GF-D8 (cell line): ENCODE measurements at regions not wholly inside any gene's neighbourhood (a gene's known extent, or its start where the extent isn't known, plus 50 kb on each side); places are given as distances from the start of the nearest gene placed in this dataset.
"Not testable (repeated sequence)": the region's sequence is repeated elsewhere in the genome, so short reads cannot be mapped to it uniquely, and the experiment has no call there.

Source experiments
- DNase-seq: peaks from one replicate; lab custom pipeline; 2025; lab: John Stamatoyannopoulos, UW

DNA sequence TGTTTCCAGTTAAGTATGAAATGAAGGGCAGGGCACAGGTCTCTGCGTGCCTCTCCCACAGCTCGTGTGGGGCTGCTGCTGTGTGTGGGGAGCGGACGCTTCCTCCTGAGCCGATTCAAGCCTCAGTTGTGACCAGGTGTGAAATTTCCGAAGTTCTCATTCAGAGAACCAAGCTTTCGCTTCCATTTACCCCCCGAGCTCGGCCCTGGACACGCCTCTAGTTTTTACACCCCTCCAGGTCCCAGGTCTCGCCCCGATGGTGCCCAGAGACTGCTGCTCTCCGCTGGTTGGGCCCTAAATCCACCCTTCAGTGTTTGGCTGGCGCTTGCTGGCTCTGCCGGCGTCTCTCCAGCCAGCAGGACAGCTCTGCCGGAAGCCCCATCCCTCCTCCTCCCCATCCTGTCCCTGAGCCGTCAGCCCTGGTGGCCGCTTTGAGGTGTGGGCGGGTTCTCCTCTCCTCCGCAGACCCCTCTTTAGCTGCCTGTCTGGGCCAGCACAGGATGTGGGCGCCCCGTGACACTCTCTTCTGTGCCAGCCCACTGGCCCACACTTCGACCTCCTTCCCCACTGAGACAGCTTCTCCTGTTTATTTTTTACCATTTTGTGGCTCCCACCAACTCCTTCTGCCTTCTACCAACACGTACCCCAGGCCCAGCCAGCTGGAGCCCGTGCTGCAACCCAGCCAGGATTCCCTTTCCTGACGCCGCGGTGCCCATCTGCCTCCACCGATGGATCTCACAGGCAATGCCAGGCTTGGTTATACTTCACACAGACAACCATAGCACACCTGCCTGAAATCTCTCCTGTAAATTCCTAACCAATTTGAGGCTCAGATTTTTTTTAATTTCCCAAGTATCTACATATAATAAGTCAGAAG, 142.8 kb downstream of the DLL1 start:
- DNase-seq, result no peak

DNA sequence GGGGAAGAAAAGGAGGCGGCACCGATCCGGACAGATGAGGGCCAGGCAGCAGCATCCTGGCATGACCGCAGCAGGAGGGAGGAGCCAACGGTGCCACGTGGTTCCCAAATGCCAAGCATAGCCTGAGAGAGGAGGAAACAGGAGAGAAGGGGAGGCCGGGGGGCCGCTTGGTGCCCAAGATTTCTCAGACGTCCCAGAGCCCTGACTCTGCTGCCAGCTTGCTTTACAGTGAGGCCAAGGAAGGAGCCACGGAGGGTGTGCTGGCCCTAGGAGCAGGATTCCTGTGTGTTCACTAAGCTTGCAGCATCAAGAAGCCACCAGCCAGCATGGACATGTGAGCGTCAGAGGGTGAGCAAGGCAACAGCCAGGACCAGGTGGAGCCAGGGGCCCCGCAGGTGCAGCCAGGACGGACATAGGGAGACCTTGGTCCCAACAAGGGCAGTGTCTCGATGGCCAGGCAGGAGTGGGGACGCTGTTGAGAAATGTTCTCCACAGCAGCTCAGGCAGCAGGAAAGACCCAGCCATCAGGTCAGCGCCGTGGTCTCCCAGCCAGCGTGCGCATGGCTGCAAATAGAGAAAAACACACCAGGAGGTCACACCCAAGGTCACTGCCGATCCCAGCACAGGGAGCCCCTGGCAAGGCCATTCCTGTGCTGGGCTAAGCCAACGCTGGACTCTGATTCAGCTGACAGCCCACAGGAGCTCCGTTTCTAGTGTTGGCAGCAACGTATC, 143.7 kb downstream of the DLL1 start:
- no peak for DNase-seq

DNA sequence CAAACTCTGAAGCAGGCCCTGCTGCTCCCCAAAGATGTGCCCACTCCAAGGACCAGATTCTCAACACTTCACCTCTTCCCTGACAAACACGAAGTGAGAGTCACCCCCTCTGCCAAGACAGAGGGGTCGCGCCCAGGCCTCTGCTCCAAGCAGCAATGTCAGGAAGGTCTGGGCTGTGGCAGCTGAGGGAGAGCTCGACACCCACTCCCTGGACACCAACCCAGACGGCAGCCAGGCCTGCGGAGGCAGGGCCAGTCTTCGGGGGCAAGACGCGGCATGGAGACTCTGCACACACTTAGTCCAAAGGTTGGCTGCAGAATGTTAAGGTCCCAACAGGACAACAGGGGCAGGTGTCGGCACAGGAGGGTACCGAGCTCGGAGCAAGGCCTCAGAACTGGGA, 144.2 kb downstream of the DLL1 start:
- DNase-seq, result no peak

DNA sequence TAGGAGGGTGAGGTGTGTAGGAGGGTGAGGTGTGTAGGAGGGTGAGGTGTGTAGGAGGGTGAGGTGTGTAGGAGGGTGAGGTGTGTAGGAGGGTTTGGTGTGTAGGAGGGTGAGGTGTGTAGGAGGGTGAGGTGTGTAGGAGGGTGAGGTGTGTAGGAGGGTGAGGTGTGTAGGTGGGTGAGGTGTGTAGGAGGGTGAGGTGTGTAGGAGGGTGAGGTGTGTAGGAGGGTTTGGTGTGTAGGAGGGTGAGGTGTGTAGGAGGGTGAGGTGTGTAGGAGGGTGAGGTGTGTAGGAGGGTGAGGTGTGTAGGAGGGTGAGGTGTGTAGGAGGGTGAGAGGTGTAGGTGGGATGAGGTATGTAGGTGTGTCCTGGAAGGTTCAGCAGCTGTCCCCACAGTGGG, 144.7 kb downstream of the DLL1 start:
- DNase-seq, result not testable (repeated sequence)

DNA sequence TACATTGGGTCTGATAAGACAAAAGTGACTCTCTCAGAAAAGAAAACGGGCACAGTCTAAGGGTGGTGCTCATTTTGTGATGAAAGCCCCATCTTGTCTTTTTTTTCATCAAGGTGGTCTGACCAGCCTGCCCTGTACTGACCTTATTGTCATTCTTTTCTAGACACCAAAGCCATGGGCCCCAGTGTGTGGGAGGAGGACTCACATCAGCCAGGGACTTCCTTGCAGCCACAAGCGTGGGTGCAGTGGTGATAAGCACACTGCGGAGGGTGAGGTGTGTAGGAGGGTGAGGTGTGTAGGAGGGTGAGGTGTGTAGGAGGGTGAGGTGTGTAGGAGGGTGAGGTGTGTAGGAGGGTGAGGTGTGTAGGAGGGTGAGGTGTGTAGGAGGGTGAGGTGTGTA, 145.2 kb downstream of the DLL1 start:
- DNase-seq, result not testable (repeated sequence)

DNA sequence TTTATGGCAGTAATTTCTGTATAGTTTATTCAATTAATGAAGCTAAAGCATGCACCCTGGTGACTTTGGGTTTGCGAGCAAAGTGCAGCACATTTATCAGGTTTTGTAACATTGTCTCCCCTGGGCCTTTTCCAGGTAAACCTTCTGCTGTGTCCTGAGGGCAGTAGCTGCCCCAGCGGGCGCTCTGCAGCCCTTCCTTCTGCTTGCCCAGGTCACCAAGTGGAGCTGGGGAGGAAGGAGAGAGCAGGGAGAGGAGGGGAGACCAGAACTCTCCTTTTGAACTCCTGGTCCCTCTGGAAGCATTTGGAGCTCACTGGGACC, 145.6 kb downstream of the DLL1 start:
- no peak for DNase-seq

DNA sequence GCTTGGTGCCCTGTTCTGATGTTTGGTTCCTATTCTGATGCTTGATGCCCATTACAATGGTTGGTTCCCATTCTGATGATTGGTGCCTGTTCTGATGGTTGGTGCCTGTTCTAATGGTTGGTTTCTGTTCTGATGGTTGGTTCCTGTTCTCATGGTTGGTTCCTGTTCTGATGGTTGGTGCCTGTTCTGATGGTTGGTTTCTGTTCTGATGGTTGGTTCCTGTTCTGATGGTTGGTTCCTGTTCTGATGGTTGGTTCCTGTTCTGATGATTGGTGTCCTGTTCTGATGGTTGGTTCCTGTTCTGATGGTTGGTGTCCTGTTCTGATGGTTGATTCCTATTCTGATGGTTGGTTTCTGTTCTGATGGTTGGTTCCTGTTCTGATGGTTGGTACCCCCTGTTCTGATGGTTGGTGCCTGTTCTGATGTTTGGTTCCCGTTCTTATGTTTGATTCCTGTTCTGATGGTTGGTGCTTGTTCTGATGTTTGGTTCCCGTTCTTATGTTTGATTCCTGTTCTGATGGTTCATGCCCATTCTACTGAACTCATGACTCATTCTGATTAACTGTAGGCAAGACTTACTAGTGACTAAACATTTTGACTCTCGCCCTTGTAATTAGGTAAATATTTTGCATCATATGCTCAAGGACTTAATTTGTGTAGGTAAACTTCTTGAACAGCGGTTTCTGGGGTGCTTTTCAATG, 146.2 kb downstream of the DLL1 start:
- DNase-seq, result no peak

DNA sequence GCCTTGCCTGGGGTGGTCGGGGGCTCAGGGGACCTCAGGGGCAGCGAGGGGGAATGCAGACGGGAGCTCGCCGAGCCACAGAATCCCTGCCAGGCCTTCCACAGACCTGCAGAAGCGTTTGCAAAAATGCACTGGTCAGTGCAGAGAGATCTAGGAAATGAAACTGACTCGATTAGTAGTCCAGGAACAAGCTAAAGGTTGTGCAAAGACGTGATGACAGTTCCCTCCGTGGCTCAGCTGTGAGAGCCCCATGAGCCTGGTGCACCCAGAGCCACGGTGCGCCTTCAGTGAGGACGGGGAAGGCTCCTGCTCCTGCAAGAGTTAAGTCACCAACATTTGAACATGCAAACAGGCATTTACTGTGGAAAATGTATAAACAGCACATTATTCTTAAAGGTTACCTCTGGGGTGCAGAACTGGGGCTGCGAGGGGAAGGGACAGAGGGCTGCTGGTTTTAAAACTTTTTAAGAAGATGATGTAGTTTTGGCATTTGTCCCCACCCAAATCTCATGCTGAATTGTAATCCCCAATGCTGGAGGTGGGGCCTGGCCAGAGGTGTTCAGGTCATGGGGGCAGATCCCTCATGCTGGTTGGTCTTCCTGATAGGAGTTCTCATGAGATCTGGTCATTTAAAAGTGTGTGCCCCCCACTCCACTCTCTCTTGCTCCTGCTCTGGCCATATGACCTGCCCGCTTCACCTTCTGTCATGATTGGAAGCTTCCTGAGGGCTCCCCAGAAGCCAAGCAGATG, 147.3 kb downstream of the DLL1 start:
- no peak for DNase-seq

DNA sequence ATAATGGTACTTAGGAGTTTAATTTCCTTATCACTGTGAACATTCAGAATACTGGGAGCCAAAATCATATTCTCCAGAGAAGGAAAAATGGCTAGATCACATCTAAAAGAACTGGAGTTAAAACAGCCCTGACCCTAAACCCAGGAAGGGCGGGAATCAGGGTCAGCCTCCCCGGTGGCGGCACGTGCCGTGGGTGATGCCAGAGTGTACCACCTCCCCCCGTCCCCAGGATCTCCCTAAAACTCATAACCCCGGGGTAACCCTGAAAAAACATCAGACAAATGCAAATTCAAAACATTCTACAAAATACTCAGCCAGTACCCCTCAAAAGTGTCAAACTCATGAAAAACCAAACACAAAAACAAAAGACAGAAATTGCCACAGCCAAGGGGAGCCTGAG, 148.3 kb downstream of the DLL1 start:
- DNase-seq, result no peak

DNA sequence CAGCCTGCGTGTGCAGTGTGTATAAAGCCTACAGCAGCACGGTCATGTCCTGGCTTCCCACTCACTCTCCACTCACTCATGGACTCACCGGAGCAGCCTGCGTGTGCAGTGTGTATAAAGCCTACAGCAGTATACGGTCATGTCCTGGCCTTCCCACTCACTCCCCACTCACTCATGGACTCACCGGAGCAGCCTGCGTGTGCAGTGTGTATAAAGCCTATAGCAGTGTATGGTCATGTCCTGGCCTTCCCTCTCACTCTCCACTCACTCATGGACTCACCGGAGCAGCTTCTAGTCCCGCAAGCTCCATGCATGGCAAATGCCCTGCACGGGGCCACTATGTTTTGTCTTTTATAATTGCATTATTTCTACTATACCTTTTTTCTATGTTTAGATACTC, 149.8 kb downstream of the DLL1 start:
- not testable (repeated sequence) for DNase-seq

DNA sequence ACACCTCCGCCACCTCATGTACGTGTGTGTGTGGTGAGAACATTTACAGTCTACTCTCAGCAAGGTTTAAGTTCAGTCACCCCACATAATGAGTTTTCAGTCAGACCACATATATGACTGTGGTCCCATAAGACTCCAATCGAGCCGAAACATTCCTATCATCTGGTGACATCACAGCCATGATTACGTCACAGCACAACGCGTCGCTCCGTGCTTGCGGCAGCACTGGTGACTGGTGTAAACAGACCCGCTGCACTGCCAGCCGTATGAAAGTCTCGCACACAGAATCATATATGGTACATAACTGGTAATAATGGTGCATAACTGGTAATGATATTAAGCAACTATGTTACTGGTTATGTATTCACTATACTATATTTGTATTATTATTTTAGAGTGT, 150.7 kb downstream of the DLL1 start:
- no peak for DNase-seq

DNA sequence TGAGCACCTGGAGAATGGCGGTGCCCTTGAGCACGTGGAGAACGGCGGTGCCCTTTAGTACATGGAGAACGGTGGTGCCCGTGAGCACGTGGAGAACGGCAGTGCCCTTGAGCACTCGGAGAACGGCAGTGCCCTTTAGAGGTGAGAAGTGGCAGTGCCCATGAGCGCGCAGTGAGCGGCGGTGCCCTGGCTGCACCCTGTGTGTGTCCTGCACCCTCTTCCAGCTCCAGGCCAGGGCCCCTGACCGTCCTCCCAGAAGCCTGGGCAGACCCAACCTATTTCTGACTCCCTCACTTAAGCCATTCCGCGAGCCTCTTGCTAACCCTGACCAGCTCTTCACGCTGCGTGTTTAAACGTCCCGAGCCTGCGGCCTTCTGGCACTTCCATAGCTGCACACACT, 151.3 kb downstream of the DLL1 start:
- no peak for DNase-seq

DNA sequence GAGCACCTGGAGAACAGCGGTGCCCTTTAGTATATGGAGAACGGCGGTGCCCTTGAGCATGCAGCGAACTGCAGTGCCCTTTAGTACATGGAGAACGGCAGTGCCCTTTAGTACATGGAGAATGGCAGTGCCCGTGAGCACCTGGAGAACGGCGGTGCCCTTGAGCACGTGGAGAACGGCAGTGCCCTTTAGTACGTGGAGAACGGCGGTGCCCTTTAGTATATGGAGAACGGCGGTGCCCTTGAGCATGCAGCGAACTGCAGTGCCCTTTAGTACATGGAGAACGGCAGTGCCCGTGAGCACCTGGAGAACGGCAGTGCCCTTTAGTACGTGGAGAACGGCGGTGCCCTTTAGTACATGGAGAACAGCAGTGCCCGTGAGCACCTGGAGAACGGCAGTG, 151.8 kb downstream of the DLL1 start:
- DNase-seq, result not testable (repeated sequence)

DNA sequence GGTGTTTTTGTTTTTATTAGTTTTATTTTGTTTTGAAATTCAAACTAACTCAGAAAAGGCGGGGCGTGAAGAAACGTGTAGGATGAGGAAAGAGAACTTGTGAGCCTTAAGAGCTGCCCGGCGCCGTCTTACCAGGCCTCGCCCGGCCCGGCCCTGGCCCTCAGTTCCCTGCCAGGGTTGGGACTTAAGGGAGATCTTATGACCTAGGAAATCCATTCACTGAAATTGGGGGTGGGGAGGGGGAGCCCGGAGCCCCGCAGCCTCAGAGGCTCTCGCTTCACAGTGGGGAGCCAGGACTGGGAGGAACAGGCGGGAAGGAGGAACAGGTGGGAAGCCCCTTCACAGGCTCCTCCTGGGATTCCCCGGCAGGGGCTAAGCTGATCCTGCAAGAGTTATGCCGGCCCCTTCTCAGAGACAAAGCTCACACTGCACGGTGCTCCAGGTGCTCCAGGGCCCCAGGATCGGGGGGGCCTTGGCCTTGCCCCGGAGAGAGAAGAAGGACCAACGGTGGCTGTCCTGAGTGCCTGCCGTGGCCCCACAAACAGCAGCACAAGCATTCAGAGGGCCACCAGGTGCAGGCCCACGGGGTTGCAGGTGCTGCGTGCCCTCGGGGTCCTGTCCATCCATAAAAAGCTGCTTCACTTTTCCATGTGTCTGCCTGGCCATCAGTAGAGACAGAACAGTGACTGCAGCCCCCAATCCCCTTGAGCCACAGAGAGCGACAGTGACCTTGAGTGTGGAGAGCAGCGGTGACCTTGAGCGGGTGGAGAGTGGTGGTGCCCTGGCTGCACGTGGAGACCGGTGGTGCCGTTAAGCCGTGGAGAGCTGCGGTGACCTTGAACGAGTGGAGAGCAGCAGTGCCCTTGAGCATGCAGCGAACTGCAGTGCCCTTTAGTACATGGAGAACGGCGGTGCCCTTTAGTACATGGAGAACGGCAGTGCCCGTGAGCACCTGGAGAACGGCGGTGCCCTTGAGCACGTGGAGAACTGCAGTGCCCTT, 152.7 kb downstream of the DLL1 start:
- no peak for DNase-seq

DNA sequence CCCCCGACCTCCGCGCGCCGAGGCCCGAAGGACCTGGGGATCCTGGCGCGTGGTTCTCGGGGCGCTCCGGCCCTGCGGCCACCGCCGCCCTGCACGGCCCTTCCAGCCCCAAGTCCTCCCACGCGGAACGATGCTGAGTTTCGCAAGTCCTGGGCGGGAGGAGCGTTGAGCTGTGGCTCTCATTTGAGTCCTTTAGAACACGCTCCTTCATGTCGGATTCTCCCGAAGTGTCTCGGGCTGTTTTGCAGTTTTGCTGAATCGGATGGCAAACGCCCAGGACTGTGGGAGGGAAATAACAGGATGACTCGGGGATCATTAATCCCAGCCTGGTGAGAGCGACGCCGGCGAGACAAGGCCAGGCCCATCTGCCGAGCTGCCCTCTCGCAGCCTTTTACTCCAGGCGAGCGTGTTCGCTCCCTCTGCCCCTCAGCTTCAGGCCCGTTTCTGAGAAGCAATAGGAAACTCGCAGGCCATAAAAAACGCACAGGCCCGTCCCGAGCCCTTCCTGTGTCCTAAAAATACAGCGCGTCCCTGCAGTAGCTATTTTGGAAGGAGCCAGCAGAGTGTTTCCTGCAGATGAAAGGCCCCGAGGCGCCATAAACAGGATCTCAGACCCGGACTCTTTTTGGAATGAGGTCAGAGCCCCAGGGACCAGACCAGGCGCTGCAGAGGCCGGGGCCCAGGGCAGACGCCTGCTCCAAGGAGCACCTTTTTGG, 153.5 kb downstream of the DLL1 start:
- no peak for DNase-seq

DNA sequence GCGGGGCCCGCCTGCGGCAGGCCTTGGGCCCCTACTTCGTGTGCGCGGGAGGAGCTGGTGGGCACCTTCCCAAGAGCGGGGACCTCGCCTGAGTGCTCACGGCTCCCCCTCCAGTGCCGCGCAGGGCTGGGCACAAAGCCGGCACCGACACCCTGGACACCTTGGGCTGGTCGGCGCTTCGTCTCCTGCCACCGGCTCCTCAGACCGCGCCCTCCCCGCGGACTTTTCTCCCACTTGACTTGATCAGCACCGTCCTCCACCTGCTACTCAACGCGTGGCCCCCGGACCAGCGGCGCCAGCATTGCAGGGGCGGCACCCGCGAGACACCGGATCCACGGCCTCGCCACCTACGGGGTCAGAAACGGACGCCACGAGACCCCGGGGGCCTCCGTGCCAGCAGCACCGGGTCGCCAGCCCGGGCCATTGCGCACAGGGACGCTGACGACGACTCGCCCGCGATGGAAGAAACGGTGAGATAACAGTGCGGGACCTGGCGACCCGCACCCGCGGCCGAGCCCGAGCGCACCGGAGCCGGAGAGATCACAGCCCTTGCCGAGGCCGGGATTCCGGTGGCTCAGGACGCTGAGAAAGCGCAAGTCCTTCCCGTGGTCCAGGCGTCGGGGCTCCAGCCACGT, 154.2 kb downstream of the DLL1 start:
- DNase-seq, result no peak

DNA sequence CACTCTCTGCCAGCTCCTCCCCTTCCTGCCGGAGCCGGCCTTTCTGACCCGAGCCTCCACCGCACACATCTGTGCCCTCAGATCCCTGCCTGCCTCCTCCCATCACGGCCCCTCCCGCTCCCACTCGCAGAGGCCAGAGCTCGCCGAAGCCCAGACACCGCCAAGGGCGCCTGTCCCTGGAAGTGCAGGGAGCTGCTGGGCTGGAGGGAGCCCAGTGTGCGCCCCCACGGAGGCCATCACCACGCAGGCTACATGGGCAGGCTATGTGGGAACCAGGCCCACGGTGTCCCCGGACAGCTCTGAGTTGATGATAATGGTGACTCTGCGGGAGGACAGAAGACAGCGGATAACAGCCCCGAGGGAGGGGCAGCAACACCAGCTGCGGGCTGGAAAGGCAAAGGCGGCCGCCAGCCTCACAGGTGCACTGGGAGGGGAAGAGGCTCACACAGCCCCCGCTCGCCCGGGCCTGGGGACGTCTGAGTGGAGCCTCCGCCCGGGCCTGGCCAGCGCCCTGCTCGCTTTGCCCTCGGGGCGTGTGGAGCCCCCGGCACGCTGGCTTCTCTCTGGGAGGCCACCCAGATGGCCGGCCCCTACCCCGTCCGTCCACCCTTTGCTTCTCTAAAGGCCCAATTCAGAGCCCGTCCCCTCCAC, 154.9 kb downstream of the DLL1 start:
- DNase-seq, result no peak

DNA sequence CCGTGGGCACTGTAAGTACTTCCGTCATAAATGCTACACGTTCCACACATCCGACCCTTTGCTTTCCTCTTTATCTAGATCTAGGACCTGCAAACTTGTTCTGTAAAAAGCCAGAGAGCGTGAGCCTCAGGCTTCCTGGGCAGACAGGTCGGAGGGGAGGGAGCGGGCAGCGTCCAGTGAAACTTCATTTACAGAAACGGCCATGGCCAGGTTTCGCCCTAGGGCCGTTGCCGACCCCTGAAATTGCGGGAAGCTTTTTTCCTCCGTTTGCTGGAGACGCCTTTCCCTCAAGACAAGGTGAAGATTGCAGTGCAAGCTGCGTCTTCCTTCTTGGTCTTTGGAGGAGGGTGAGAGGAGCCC, 155.4 kb downstream of the DLL1 start:
- DNase-seq, result no peak
